ENCODE measurements at regions not wholly inside any gene's neighbourhood (a gene's known extent, or its start where the extent isn't known, plus 50 kb on each side); places are given as distances from the start of the nearest gene placed in this dataset.

DNA sequence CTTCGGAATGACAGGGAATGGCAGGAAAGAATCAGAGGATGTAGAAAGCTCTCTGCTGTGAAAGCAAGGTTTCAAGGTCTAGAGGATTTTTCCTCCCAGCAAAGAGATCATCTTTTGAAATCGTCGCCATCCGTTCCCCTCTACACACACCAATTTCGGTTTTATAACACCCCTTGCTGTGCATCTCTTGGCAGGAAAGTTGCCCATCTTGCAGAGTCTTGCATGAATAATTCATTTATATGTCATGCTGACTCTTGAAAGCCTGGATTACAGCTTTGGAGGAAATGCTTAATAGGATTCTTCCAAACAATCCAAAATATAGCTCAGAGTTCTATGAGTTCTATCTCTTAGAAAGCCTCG is 262.7 kb downstream of the CHL1 start:
- DNase-seq (ENCODE audit: low spot score), result no peak

DNA sequence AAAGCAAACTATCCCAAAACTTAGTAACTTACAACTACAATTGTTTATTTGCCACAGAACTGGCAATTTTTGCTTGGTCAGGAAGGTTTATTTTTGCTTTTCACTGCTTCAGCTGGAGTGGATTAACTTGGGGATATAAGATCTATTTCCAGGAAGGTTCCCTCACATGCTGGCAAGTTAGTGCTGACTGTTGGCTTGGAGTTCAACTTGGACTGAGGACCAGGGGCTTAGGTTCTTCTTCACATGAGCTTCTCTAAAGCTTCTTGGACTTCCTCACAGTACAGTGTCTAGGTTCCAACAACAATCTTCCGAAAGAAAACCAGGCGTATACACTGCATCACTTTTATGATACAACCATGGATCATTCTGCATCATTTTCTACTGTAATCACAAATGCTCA is 264.4 kb downstream of the CHL1 start:
- DNase-seq (ENCODE audit: low spot score), result no peak

DNA sequence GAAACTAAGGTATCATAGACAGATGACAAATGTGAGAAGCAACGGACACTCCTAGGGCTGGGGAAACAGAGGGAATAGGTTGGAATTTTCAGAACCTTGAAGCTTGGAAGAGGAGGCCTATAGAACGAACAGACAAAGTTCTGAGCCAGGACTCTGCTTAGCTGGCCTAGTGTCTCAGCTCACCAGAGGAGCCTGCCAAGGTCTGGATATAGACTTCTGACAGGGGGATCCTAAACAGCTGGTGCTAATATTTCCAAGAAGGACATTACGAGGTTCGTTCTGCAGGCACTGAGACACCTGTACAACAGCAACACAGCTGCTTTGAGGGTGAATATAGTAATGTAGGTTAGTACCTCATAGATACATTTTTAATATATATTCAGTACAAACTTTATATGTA is 266.3 kb downstream of the CHL1 start:
- DNase-seq (ENCODE audit: low spot score), result no peak

- no peak for DNase-seq (ENCODE audit: low spot score)
These were observed 267.0 kb downstream of the CHL1 start for GRCh38 chr3:463252-464192.

GRCh38 chr3:464255-464654 is 267.7 kb downstream of the CHL1 start:
- DNase-seq (ENCODE audit: low spot score), result no peak

DNA sequence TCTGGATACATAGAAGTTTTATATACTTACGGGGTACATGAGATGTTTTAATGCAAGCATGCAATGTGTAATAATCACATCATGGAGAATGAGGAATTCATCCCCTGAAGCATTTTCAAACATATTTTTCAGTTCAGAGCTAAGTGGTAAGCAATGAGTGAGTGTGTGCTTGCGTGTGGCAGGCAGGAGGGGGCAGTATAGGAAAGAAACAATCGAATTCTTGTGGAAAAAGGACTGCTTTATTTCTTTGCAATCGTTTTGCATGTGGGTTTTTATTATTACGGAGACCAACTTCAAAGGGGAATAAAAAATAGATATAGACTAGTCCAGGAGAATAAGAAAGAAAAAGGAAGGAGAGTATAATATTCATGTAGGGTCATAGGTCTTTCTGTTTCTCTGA is 271.6 kb downstream of the CHL1 start:
- DNase-seq (ENCODE audit: low spot score), result no peak

GRCh38 chr3:473033-473800 is 276.7 kb downstream of the CHL1 start:
- DNase-seq (ENCODE audit: low spot score), result no peak

DNA sequence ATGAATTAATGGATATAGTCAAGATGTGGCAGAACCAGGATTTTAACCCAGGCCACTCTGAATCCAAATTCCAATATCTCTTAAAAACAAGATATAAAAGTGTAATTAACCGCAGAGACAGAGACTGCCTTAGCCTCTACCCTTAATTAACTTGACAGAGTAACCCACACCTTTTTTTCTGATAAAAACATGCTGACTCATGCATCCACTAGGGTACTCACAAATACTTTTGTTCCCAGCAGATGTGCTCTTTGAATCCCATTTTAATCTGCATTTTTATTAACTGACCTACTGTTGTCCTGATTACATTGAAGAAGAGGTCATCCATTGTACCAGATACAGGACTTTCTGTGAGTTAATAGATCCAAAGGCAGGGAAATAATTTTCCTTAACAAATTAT is 278.3 kb downstream of the CHL1 start:
- no peak for DNase-seq (ENCODE audit: low spot score)

DNA sequence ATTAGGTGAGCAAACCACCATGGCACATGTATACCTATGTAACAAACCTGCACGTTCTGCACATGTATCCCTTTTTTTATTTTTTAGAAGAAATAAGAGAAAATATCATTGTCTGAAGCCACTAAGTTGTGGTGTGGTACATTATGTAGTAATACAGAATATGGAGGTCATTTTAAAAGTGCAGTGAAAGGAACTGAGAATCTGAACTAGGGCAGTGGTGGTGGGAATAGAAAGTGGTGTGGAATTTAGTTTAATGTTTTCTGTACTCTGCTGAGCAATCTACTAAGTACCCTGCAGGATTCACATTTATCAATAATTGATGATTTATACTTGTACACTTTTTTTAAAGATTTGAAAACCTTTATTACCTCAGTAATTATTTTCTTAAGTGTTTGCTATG is 283.5 kb downstream of the CHL1 start:
- no peak for DNase-seq (ENCODE audit: low spot score)

GRCh38 chr3:481111-481510 is 284.5 kb downstream of the CHL1 start:
- DNase-seq (ENCODE audit: low spot score), result no peak

DNA sequence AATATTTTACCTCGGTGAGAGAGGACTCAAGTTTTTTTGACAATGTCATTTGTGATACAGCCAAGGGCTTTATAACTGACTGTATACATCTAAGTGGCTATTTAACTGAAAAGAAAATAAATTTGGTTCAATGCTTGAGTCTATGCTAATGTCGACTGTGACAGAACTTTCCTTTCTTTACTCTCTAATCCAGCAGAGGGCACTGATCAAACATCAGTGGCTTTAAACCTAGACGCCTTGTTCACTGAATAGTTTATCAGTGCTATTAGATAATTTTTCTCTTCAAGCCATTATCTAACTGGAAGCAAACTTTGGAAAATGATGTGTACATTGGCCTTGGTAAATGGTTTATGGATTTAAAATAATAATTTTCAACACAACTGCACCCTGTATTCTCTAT is 285.1 kb downstream of the CHL1 start:
- no peak for DNase-seq (ENCODE audit: low spot score)

DNA sequence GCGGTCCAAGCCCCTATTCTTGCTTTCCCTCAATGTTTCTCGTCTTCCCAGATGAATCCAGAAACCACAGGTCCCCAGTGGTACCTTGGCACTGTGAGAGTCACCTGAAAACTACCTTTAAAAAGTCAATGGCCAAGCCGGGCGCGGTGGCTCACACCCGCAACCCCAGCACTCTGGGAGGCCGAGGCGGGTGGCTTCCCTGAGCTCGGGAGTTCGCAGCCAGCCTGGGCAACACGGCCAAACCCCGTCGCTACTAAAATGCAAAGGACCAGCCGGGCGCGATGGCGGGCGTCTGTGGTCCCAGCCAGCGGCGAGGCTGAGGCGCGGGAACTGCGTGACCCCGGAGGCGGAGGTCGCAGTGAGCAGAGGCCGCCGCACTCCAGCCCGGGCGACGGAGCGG is 285.9 kb downstream of the CHL1 start:
- no peak for DNase-seq (ENCODE audit: low spot score)

DNA sequence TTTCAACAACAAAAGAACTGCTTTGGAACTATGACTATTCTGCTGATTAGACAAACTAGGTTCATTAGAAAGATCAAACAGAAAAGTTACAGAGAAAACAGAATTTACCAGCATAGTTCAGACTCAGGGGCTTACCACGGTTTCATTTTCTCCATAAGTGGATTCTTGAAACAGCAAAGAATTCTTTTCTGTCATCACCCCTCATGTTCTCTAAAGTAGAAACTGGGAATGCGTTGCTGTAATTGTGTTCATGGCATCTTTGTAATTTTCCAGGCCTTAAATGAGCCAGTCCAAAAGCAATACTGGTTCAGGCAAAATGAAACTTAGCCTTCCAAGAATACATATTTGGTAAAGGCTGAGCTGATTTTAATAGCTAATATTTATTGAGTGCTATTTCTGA is 287.8 kb downstream of the CHL1 start:
- no peak for DNase-seq (ENCODE audit: low spot score)

- no peak for DNase-seq (ENCODE audit: low spot score)
These were observed 291.1 kb downstream of the CHL1 start for GRCh38 chr3:487614-488013.

GRCh38 chr3:492586-493316 is 296.2 kb downstream of the CHL1 start:
- DNase-seq (ENCODE audit: low spot score), result no peak

DNA sequence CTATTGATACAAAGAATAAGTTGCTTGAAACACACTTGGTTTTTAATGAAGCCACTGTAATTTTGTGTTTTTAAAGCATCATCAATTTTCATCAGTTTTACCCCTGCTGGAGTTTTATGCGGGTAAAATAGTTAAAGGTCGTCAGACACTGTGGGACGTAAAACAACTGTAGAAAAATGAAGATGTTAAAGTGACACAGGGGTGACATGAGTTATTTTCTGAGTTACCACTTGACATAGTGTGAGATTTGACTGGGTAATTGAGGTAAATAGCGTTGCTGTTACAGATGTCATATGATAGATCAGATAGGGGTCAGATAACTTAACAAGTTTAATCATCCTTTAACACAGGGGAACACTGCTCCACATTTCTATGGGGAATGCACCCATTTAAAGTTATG is 297.6 kb downstream of the CHL1 start:
- DNase-seq (ENCODE audit: low spot score), result no peak

GRCh38 chr3:498487-498886 is 301.9 kb downstream of the CHL1 start:
- no peak for DNase-seq (ENCODE audit: low spot score)

GRCh38 chr3:499001-499761 is 302.6 kb downstream of the CHL1 start:
- no peak for DNase-seq (ENCODE audit: low spot score)

GRCh38 chr3:502486-502885 is 305.9 kb downstream of the CHL1 start:
- DNase-seq (ENCODE audit: low spot score), result no peak

DNA sequence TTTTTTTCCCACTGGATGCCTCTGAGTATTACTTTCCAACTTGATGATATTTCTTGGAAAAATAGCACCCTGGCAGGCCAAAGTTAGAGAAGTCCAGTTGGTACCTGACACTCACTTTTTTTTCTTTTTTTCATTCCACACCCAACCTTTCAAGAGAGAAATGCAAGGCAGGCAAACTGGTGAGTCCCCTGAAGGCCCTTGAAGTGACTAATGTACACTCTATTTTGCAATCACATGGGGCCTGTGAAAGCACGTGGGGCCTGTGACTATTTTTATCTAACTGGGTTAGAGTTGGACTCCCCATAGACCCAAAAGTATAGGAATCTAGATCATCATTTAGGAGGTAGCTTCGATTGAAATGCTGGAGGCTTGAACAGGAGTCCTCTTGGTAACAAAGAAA is 316.7 kb downstream of the CHL1 start:
- DNase-seq (ENCODE audit: low spot score), result no peak

- DNase-seq (ENCODE audit: low spot score), result no peak
These were observed 317.6 kb downstream of the CHL1 start for GRCh38 chr3:514192-514591.
